Liver (tissue), 8 donors: ENCODE measurements at regions not wholly inside any gene's neighbourhood (a gene's known extent, or its start where the extent isn't known, plus 50 kb on each side); places are given as distances from the start of the nearest gene placed in this dataset.
"Not testable (repeated sequence)": the region's sequence is repeated elsewhere in the genome, so short reads cannot be mapped to it uniquely, and the experiment has no call there.

Experiments
- DNase-seq: peaks from one replicate; pipeline ENCODE4 v3.0.0-alpha.2; 2017; ENCODE audit warnings: low spot score
- H3K27ac ChIP-seq, 2 donors: one replicate each; pipeline ENCODE4 v1.7.0; 2013; ENCODE audit warnings: inconsistent platforms in 2 of 2, low read length in 2 of 2, control low read depth in 1 of 2, low read depth in 1 of 2, mild to moderate bottlenecking in 1 of 2
- H3K27me3 ChIP-seq, 4 donors: one replicate each; pipeline versions ENCODE4 v1.6.1 to v1.7.0; 2013; ENCODE audit warnings: low read length in 3 of 4, inconsistent platforms in 1 of 4, mild to moderate bottlenecking in 1 of 4, moderate library complexity in 1 of 4; ENCODE audit not compliant: control insufficient read depth in 4 of 4, insufficient read depth in 4 of 4
- H3K36me3 ChIP-seq, 4 donors: one replicate each; pipeline versions ENCODE4 v1.6.1 to v1.7.0; 2013; ENCODE audit warnings: low read length in 3 of 4, mild to moderate bottlenecking in 3 of 4, low read depth in 1 of 4, moderate library complexity in 1 of 4; ENCODE audit not compliant: control insufficient read depth in 4 of 4, insufficient read depth in 3 of 4
- H3K4me1 ChIP-seq, 4 donors: one replicate each; pipeline versions ENCODE4 v1.6.1 to v1.7.0; 2013; ENCODE audit warnings: low read length in 3 of 4, mild to moderate bottlenecking in 3 of 4, moderate library complexity in 1 of 4; ENCODE audit not compliant: control insufficient read depth in 4 of 4, insufficient read depth in 4 of 4
- H3K4me3 ChIP-seq, 3 donors: one replicate each; pipeline versions ENCODE4 v1.6.1 to v1.7.0; 2013; ENCODE audit warnings: low read length in 3 of 3, control low read depth in 1 of 3, low read depth in 1 of 3, mild to moderate bottlenecking in 1 of 3
- H3K9ac ChIP-seq, 2 donors: one replicate each; pipeline ENCODE4 v1.7.0; 2013; ENCODE audit warnings: low read length in 2 of 2, mild to moderate bottlenecking in 2 of 2, moderate library complexity in 2 of 2, control low read depth in 1 of 2, low read depth in 1 of 2
- H3K9me3 ChIP-seq, 4 donors: one replicate each; pipeline versions ENCODE4 v1.6.1 to v1.7.0; 2013; ENCODE audit warnings: low read length in 3 of 4; ENCODE audit not compliant: control insufficient read depth in 4 of 4
- EGR1 ChIP-seq, 2 donors: IDR thresholded peaks; 2 replicates each; pipeline ENCODE4 v1.6.1; 2016 to 2018; ENCODE audit warnings: antibody characterized with exemption in 2 of 2, low read depth in 2 of 2
- FOXA2 ChIP-seq: IDR thresholded peaks from 2 replicates; pipeline ENCODE4 v1.6.1; 2016; ENCODE audit warnings: antibody characterized with exemption
- GABPA ChIP-seq, 2 donors: IDR thresholded peaks in 1 of 2; conservative IDR thresholded peaks in 1 of 2; 2 replicates each; pipeline ENCODE4 v1.6.1; 2016; ENCODE audit warnings: antibody characterized with exemption in 2 of 2, mild to moderate bottlenecking in 1 of 2, moderate library complexity in 1 of 2
- HNF4G ChIP-seq: IDR thresholded peaks from 2 replicates; pipeline ENCODE4 v1.6.1; 2016; ENCODE audit warnings: antibody characterized with exemption
- JUND ChIP-seq, 2 donors: IDR thresholded peaks; 2 replicates each; pipeline ENCODE4 v1.6.1; 2016; ENCODE audit warnings: antibody characterized with exemption in 2 of 2
- NR2F2 ChIP-seq: IDR thresholded peaks from 2 replicates; pipeline ENCODE4 v1.6.1; 2016; ENCODE audit warnings: antibody characterized with exemption
- RXRA ChIP-seq, 2 donors: IDR thresholded peaks; 2 replicates each; pipeline ENCODE4 v1.6.1; 2017 to 2018; ENCODE audit warnings: antibody characterized with exemption in 2 of 2, mild to moderate bottlenecking in 1 of 2
- TAF1 ChIP-seq: conservative IDR thresholded peaks from 2 replicates; pipeline ENCODE4 v1.6.1; 2016; ENCODE audit warnings: antibody characterized with exemption, mild to moderate bottlenecking
- WGBS: extraction: QIAGEN DNeasy Blood & Tissue Kit; methylation state at CpG from one replicate; pipeline ENCODE4 v1.1.7; 2013; 5-methylcytosine and 5-hydroxymethylcytosine counted together
- TF ChIP-seq, protein P1 (sequence below): IDR thresholded peaks from 2 replicates; pipeline ENCODE4 v1.6.1; 2016; ENCODE audit warnings: antibody characterized with exemption, mild to moderate bottlenecking
- TF ChIP-seq, protein P2 (sequence below): fragments of 150-350 bp; IDR thresholded peaks from 2 replicates; pipeline ENCODE4 v1.5.1; 2017; ENCODE audit warnings: improper control_type of control experiment, low read depth, low read length; ENCODE audit not compliant: missing input control
- donor health status: healthy.
- donor health status: healthy.
- donor health status: healthy.
- donor health status: healthy.
- donor health status: healthy.

- no peak for TF ChIP-seq JUND (IDR thresholded peaks at IDR 0.05)
- DNase-seq = no peak
- Histone ChIP-seq H3K36me3 (no peaks in the 10 kb centered on the region), H3K27me3 (no peaks in the 10 kb centered on the region), H3K9ac (no peak overlapping the region), H3K27ac (no peak overlapping the region), H3K9me3 (no peaks in the 10 kb centered on the region), H3K4me3 (no peak overlapping the region), H3K4me1 (no peaks in the 10 kb centered on the region)
- WGBS = 84% methylated on average over 3 of the region's 3 CpGs
Observed at GRCh38 chr18:55897091-55897689, 309.2 kb upstream of the TCF4 start.

GRCh38 chr18:55893948-55894347 lies 306.0 kb upstream of the TCF4 start:
- H3K27me3 ChIP-seq = no peaks in the 10 kb centered on the region
- 86% methylated on average over 5 of the region's 5 CpGs for WGBS
- no peak overlapping the region for H3K27ac ChIP-seq
- H3K4me3 ChIP-seq = no peak overlapping the region
- no peaks in the 10 kb centered on the region for H3K36me3 ChIP-seq
- no peak for DNase-seq
- H3K9ac ChIP-seq = no peak overlapping the region
- H3K4me1 ChIP-seq = no peaks in the 10 kb centered on the region
- H3K9me3 ChIP-seq = no peaks in the 10 kb centered on the region
- TF ChIP-seq EGR1 (IDR thresholded peaks at IDR 0.05; ENCODE audit: low read depth in 2 of 2) = no peak
- TF ChIP-seq TAF1 = no peak
- TF ChIP-seq, protein P1, sequence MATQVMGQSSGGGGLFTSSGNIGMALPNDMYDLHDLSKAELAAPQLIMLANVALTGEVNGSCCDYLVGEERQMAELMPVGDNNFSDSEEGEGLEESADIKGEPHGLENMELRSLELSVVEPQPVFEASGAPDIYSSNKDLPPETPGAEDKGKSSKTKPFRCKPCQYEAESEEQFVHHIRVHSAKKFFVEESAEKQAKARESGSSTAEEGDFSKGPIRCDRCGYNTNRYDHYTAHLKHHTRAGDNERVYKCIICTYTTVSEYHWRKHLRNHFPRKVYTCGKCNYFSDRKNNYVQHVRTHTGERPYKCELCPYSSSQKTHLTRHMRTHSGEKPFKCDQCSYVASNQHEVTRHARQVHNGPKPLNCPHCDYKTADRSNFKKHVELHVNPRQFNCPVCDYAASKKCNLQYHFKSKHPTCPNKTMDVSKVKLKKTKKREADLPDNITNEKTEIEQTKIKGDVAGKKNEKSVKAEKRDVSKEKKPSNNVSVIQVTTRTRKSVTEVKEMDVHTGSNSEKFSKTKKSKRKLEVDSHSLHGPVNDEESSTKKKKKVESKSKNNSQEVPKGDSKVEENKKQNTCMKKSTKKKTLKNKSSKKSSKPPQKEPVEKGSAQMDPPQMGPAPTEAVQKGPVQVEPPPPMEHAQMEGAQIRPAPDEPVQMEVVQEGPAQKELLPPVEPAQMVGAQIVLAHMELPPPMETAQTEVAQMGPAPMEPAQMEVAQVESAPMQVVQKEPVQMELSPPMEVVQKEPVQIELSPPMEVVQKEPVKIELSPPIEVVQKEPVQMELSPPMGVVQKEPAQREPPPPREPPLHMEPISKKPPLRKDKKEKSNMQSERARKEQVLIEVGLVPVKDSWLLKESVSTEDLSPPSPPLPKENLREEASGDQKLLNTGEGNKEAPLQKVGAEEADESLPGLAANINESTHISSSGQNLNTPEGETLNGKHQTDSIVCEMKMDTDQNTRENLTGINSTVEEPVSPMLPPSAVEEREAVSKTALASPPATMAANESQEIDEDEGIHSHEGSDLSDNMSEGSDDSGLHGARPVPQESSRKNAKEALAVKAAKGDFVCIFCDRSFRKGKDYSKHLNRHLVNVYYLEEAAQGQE = no peak
- no peak for TF ChIP-seq RXRA (IDR thresholded peaks at IDR 0.05)
- TF ChIP-seq, protein P2, sequence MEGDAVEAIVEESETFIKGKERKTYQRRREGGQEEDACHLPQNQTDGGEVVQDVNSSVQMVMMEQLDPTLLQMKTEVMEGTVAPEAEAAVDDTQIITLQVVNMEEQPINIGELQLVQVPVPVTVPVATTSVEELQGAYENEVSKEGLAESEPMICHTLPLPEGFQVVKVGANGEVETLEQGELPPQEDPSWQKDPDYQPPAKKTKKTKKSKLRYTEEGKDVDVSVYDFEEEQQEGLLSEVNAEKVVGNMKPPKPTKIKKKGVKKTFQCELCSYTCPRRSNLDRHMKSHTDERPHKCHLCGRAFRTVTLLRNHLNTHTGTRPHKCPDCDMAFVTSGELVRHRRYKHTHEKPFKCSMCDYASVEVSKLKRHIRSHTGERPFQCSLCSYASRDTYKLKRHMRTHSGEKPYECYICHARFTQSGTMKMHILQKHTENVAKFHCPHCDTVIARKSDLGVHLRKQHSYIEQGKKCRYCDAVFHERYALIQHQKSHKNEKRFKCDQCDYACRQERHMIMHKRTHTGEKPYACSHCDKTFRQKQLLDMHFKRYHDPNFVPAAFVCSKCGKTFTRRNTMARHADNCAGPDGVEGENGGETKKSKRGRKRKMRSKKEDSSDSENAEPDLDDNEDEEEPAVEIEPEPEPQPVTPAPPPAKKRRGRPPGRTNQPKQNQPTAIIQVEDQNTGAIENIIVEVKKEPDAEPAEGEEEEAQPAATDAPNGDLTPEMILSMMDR = no peak
- TF ChIP-seq HNF4G = no peak
- TF ChIP-seq GABPA (IDR thresholded peaks at IDR 0.05 in 1 of 2, conservative IDR thresholded peaks at IDR 0.05 in 1 of 2) = no peak
- no peak for TF ChIP-seq FOXA2
- no peak for TF ChIP-seq NR2F2

DNA sequence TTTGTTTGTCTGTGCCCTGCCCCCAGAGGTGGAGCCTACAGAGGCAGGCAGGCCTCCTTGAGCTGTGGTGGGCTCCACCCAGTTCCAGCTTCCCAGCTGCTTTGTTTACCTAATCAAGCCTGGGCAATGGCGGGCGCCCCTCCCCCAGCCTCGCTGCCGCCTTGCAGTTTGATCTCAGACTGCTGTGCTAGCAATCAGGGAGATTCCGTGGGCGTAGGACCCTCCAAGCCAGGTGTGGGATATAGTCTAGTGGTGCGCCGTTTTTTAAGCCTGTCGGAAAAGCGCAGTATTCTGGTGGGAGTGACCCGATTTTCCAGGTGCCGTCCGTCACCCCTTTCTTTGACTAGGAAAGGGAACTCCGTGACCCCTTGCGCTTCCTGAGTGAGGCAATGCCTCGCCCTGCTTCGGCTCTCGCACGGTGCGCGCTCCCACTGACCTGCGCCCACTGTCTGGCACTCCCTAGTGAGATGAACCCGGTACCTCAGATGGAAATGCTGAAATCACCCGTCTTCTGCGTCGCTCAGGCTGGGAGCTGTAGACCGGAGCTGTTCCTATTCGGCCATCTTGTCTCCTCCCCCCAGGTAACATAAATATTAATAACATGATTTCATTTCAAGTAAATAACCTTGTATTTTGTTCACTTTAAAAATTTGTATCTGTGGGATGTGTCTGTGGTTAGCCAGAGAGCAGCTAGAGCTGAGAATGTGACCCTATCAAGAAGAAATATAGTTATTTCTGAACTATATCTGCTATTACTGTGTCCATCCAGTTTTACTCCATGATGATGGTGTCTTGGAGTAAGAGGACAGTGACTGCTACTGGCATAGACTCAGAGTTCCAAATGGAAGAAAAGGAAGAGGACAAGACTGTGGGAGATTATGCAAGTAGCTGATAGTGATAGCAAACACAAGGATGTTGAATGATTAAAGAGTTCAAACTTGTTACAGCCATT lies 305.1 kb upstream of the TCF4 start:
- H3K4me3 ChIP-seq, H3K27me3 ChIP-seq, DNase-seq, H3K4me1 ChIP-seq, H3K36me3 ChIP-seq, H3K9ac ChIP-seq, H3K27ac ChIP-seq, H3K9me3 ChIP-seq: not testable (repeated sequence)
- 88% methylated on average over 28 of the region's 28 CpGs for WGBS
